SK-N-SH (cell line): ENCODE measurements at regions not wholly inside any gene's neighbourhood (a gene's known extent, or its start where the extent isn't known, plus 50 kb on each side); places are given as distances from the start of the nearest gene placed in this dataset.

Experiments
- CTCF ChIA-PET: fragments of 300-600, 350-600 bp; formaldehyde crosslinking; extraction: SDS; loops from one replicate; lab custom pipeline; 2021; lab: Yijun Ruan, JAX
- POLR2A ChIA-PET: fragments of 350-600 bp; sonication (Branson Sonifier 250); formaldehyde crosslinking; extraction: SDS; loops from one replicate; lab custom pipeline; 2020; ENCODE audit warnings: antibody characterized with exemption, inconsistent platforms; lab: Yijun Ruan, JAX
- DNase-seq: peaks from one replicate; pipeline ENCODE4 v3.0.0; 2012
- H2AFZ ChIP-seq: fragments of 200-600 bp; sonication (generic); 2 replicates; pipeline ENCODE4 v1.8.1; 2016; ENCODE audit warnings: antibody characterized with exemption, mild to moderate bottlenecking, low read depth
- H3F3A ChIP-seq: fragments of 200-600 bp; sonication (generic); replicated peaks from 2 replicates; pipeline ENCODE3; 2016; ENCODE audit warnings: antibody characterized with exemption, mild to moderate bottlenecking; ENCODE audit not compliant: insufficient read depth
- H3K27ac ChIP-seq, 2 experiments: fragments of 200-500 bp in 1 of 2; fragments of 200-600 bp in 1 of 2; sonication (Bioruptor generic) in 1 of 2; sonication (generic), shearing (Covaris generic) in 1 of 2; 2 replicates each; pipeline versions ENCODE4 v1.5.1 to v1.6.1; 2014 to 2016; ENCODE audit warnings: low read depth in 2 of 2, inconsistent platforms in 1 of 2, low read length in 1 of 2, mild to moderate bottlenecking in 1 of 2, mixed read lengths in 1 of 2
- H3K27me3 ChIP-seq: fragments of 200-600 bp; sonication (generic), shearing (Covaris generic); 2 replicates; pipeline ENCODE4 v1.6.1; 2016; ENCODE audit warnings: mixed run types; ENCODE audit not compliant: insufficient read depth
- H3K36me3 ChIP-seq, 2 experiments: fragments of 200-500 bp in 1 of 2; fragments of 200-600 bp in 1 of 2; sonication (Bioruptor generic) in 1 of 2; sonication (generic) in 1 of 2; replicated peaks in 1 of 2; 2 replicates each; pipeline versions ENCODE3 to v1.5.1; 2014 to 2016; ENCODE audit warnings: low read length in 1 of 2, mild to moderate bottlenecking in 1 of 2; ENCODE audit not compliant: insufficient read depth in 2 of 2, control insufficient read depth in 1 of 2
- H3K4me1 ChIP-seq, 2 experiments: fragments of 200-500 bp in 1 of 2; fragments of 200-600 bp in 1 of 2; sonication (Bioruptor generic) in 1 of 2; sonication (generic), shearing (Covaris generic) in 1 of 2; 2 replicates each; pipeline versions ENCODE4 v1.5.1 to v1.6.1; 2014 to 2016; ENCODE audit warnings: low read depth in 1 of 2, low read length in 1 of 2, mixed run types in 1 of 2; ENCODE audit not compliant: insufficient read depth in 2 of 2, control insufficient read depth in 1 of 2
- H3K4me2 ChIP-seq: fragments of 200-600 bp; sonication (generic), shearing (Covaris generic); 2 replicates; pipeline ENCODE4 v1.6.1; 2017; ENCODE audit warnings: mixed run types
- H3K4me3 ChIP-seq, 2 experiments: fragments of 200-500 bp in 1 of 2; fragments of 200-600 bp in 1 of 2; sonication (Bioruptor generic) in 1 of 2; sonication (generic), shearing (Covaris generic) in 1 of 2; 2 replicates each; pipeline versions ENCODE4 v1.5.1 to v1.8.1; 2014 to 2016; ENCODE audit warnings: low read depth in 2 of 2, inconsistent platforms in 1 of 2, low read length in 1 of 2, mild to moderate bottlenecking in 1 of 2, mixed read lengths in 1 of 2, moderate library complexity in 1 of 2
- H3K79me2 ChIP-seq: fragments of 200-600 bp; sonication (generic); 2 replicates; pipeline ENCODE4 v1.8.1; 2017; ENCODE audit warnings: mild to moderate bottlenecking; ENCODE audit not compliant: insufficient read depth
- H3K9ac ChIP-seq: fragments of 200-600 bp; sonication (generic); 2 replicates; pipeline ENCODE4 v1.6.1; 2017; ENCODE audit warnings: mixed run types
- H3K9me2 ChIP-seq: fragments of 200-600 bp; sonication (generic); 2 replicates; pipeline ENCODE4 v1.6.1; 2017; ENCODE audit warnings: mixed run types
- H3K9me3 ChIP-seq: fragments of 200-600 bp; sonication (generic); 2 replicates; pipeline ENCODE4 v1.6.1; 2017; ENCODE audit warnings: mixed run types, mild to moderate bottlenecking, moderate library complexity
- H4K20me1 ChIP-seq: fragments of 200-600 bp; sonication (generic); 2 replicates; pipeline ENCODE4 v1.6.1; 2017; ENCODE audit warnings: mild to moderate bottlenecking, mixed run types; ENCODE audit not compliant: insufficient read depth
- FOXM1 ChIP-seq: IDR thresholded peaks from 2 replicates; pipeline ENCODE4 v1.4.0; 2012; ENCODE audit warnings: low read depth, mild to moderate bottlenecking
- GABPA ChIP-seq: IDR thresholded peaks from 2 replicates; pipeline ENCODE4 v1.4.0; 2012; ENCODE audit warnings: low read depth, mild to moderate bottlenecking
- IRF3 ChIP-seq: fragments of 150-350 bp; IDR thresholded peaks from 2 replicates; pipeline ENCODE4 v1.6.1; 2016; ENCODE audit warnings: mild to moderate bottlenecking, low read depth, low read length
- JUND ChIP-seq: IDR thresholded peaks from 2 replicates; pipeline ENCODE4 v1.4.0; 2012
- MXI1 ChIP-seq: IDR thresholded peaks from 2 replicates; pipeline ENCODE4 v1.6.1; 2012; ENCODE audit warnings: mild to moderate bottlenecking, low read depth, low read length, improper control_type of control experiment
- POLR2AphosphoS5 ChIP-seq: IDR thresholded peaks from 2 replicates; pipeline ENCODE4 v1.6.1; 2012; ENCODE audit warnings: low read depth, low read length
- RCOR1 ChIP-seq: fragments of 150-350 bp; IDR thresholded peaks from 2 replicates; pipeline ENCODE4 v1.6.1; 2017; ENCODE audit warnings: antibody characterized with exemption, low read length
- RXRA ChIP-seq: IDR thresholded peaks from 2 replicates; pipeline ENCODE4 v1.4.0; 2012; ENCODE audit warnings: low read depth, mild to moderate bottlenecking, borderline replicate concordance
- SMC3 ChIP-seq: IDR thresholded peaks from 2 replicates; pipeline ENCODE4 v1.6.1; 2012; ENCODE audit warnings: low read depth, low read length, improper control_type of control experiment
- TAF1 ChIP-seq: IDR thresholded peaks from 2 replicates; pipeline ENCODE4 v1.6.1; 2012; ENCODE audit warnings: low read depth, mild to moderate bottlenecking, low read length, moderate library complexity, borderline replicate concordance
- TEAD4 ChIP-seq: IDR thresholded peaks from 2 replicates; pipeline ENCODE4 v1.4.0; 2012; ENCODE audit warnings: mild to moderate bottlenecking, borderline replicate concordance; ENCODE audit not compliant: insufficient read depth
- WGBS: methylation state at CpG from one replicate; pipeline ENCODE4 v1.1.6; 2017; ENCODE audit warnings: low lambda C conversion rate; 5-methylcytosine and 5-hydroxymethylcytosine counted together
- TF ChIP-seq, protein P1 (sequence below): IDR thresholded peaks from 2 replicates; pipeline ENCODE4 v1.6.1; 2012; ENCODE audit warnings: mild to moderate bottlenecking, low read depth, low read length, moderate library complexity
- TF ChIP-seq, protein P2 (sequence below): fragments of 200-600 bp; sonication (generic); IDR thresholded peaks from 2 replicates; pipeline ENCODE4 v1.6.1; 2017; ENCODE audit warnings: antibody characterized with exemption, mild to moderate bottlenecking, moderate library complexity

- no peak overlapping the region for H3K27ac ChIP-seq
- WGBS = 38% methylated on average over 6 of the region's 6 CpGs
- POLR2A ChIA-PET = no interaction called here
Measured at GRCh38 chr2:22020091-22020742, 896.4 kb downstream of the TDRD15 start.

More at GRCh38 chr2:22020091-22020742, 896.4 kb downstream of the TDRD15 start:
- Histone ChIP-seq H3K9me3 (peaks cover 15% of the 10 kb centered on the region), H3K79me2 (no peaks in the 10 kb centered on the region)
- TF ChIP-seq RCOR1 = no peak
- TF ChIP-seq MXI1 = no peak
- TF ChIP-seq POLR2AphosphoS5 = no peak
- no peak for TF ChIP-seq FOXM1
- TF ChIP-seq, protein P1, sequence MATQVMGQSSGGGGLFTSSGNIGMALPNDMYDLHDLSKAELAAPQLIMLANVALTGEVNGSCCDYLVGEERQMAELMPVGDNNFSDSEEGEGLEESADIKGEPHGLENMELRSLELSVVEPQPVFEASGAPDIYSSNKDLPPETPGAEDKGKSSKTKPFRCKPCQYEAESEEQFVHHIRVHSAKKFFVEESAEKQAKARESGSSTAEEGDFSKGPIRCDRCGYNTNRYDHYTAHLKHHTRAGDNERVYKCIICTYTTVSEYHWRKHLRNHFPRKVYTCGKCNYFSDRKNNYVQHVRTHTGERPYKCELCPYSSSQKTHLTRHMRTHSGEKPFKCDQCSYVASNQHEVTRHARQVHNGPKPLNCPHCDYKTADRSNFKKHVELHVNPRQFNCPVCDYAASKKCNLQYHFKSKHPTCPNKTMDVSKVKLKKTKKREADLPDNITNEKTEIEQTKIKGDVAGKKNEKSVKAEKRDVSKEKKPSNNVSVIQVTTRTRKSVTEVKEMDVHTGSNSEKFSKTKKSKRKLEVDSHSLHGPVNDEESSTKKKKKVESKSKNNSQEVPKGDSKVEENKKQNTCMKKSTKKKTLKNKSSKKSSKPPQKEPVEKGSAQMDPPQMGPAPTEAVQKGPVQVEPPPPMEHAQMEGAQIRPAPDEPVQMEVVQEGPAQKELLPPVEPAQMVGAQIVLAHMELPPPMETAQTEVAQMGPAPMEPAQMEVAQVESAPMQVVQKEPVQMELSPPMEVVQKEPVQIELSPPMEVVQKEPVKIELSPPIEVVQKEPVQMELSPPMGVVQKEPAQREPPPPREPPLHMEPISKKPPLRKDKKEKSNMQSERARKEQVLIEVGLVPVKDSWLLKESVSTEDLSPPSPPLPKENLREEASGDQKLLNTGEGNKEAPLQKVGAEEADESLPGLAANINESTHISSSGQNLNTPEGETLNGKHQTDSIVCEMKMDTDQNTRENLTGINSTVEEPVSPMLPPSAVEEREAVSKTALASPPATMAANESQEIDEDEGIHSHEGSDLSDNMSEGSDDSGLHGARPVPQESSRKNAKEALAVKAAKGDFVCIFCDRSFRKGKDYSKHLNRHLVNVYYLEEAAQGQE = no peak
- no peak for TF ChIP-seq RXRA
- TF ChIP-seq JUND = no peak
- TF ChIP-seq, protein P2, sequence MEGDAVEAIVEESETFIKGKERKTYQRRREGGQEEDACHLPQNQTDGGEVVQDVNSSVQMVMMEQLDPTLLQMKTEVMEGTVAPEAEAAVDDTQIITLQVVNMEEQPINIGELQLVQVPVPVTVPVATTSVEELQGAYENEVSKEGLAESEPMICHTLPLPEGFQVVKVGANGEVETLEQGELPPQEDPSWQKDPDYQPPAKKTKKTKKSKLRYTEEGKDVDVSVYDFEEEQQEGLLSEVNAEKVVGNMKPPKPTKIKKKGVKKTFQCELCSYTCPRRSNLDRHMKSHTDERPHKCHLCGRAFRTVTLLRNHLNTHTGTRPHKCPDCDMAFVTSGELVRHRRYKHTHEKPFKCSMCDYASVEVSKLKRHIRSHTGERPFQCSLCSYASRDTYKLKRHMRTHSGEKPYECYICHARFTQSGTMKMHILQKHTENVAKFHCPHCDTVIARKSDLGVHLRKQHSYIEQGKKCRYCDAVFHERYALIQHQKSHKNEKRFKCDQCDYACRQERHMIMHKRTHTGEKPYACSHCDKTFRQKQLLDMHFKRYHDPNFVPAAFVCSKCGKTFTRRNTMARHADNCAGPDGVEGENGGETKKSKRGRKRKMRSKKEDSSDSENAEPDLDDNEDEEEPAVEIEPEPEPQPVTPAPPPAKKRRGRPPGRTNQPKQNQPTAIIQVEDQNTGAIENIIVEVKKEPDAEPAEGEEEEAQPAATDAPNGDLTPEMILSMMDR = no peak
- no peak for TF ChIP-seq TEAD4
- TF ChIP-seq SMC3 = no peak
- TF ChIP-seq TAF1 = no peak
- no peak for TF ChIP-seq IRF3
- TF ChIP-seq GABPA = no peak
- TF ChIP-seq, all 33 proteins: peak for 0
- Histone ChIP-seq H2AFZ (no peak overlapping the region), H3K36me3 (no peaks in the 10 kb centered on the region), H3K4me3 (no peak overlapping the region), H3K4me2 (no peak overlapping the region), H3K27me3 (no peaks in the 10 kb centered on the region), H3K4me1 (no peaks in the 10 kb centered on the region; a peak in 1 of 4 replicates), H4K20me1 (no peaks in the 10 kb centered on the region), H3K9ac (no peak overlapping the region), H3K9me2 (no peaks in the 10 kb centered on the region), H3F3A (no peaks in the 10 kb centered on the region)
- no peak for DNase-seq
- CTCF ChIA-PET = interaction anchor here (1.2 to 1.8 kb wide), 2 partner anchors 8 to 15 kb away, joined by 3 read pairs; no protein-coding TSS in a partner anchor
